ENCODE measurements at regions not wholly inside any gene's neighbourhood (a gene's known extent, or its start where the extent isn't known, plus 50 kb on each side); places are given as distances from the start of the nearest gene placed in this dataset.

GRCh38 chr5:105817914-105818313 lies 1852.8 kb downstream of the EFNA5 start:
- no peak for ATAC-seq

DNA sequence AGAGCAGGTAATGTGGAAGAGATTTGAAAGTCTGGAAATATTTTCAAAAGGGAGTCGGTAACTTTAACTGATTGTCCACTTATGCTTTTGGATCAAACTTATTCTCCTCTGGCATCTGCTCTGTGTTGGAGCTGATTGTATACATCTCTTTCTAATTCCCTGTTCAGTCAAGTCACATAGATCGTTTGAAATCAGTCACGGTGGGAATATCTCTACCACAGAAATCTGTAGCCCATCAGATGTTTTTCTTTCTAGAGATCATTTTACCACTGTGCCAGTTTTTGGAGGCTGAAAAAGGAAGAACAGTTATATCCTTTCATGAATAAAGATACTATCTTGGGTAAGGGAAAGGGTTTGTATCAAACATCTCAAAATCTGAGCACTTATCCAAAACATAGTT lies 1853.3 kb downstream of the EFNA5 start:
- TF ChIP-seq CSDC2 (CRISPR knock-in tag; IDR thresholded peaks at IDR 0.05) (no peak), SNAI2 (CRISPR knock-in tag; IDR thresholded peaks at IDR 0.05) (no peak), PATZ1 (CRISPR knock-in tag; IDR thresholded peaks at IDR 0.05; ENCODE audit: borderline replicate concordance) (no peak), ZNF565 (CRISPR knock-in tag; conservative IDR thresholded peaks at IDR 0.05; ENCODE audit: low read depth) (no peak), ESRRG (CRISPR knock-in tag; IDR thresholded peaks at IDR 0.05) (no peak), ZC3H10 (CRISPR knock-in tag; IDR thresholded peaks at IDR 0.05) (no peak), ISL1 (CRISPR knock-in tag; IDR thresholded peaks at IDR 0.05) (no peak), POU6F1 (CRISPR knock-in tag; IDR thresholded peaks at IDR 0.05; ENCODE audit: borderline replicate concordance, low read depth) (no peak)
- TF ChIP-seq, protein P1, sequence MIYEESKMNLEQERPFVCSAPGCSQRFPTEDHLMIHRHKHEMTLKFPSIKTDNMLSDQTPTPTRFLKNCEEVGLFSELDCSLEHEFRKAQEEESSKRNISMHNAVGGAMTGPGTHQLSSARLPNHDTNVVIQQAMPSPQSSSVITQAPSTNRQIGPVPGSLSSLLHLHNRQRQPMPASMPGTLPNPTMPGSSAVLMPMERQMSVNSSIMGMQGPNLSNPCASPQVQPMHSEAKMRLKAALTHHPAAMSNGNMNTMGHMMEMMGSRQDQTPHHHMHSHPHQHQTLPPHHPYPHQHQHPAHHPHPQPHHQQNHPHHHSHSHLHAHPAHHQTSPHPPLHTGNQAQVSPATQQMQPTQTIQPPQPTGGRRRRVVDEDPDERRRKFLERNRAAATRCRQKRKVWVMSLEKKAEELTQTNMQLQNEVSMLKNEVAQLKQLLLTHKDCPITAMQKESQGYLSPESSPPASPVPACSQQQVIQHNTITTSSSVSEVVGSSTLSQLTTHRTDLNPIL (CRISPR knock-in tag; IDR thresholded peaks at IDR 0.05; ENCODE audit: low read depth) = no peak
- no peak for ATAC-seq

More at GRCh38 chr5:105817914-105818313, 1852.8 kb downstream of the EFNA5 start:
- TF ChIP-seq BACH2 (CRISPR knock-in tag; IDR thresholded peaks at IDR 0.05; ENCODE audit: borderline replicate concordance) (no peak), ARNTL (CRISPR knock-in tag; IDR thresholded peaks at IDR 0.05; ENCODE audit: borderline replicate concordance, low read depth) (no peak), ESRRG (CRISPR knock-in tag; IDR thresholded peaks at IDR 0.05) (no peak), TOX (CRISPR knock-in tag; IDR thresholded peaks at IDR 0.05; ENCODE audit: borderline replicate concordance) (no peak)
- TF ChIP-seq, protein P1 (CRISPR knock-in tag; IDR thresholded peaks at IDR 0.05; ENCODE audit: low read depth) = no peak

DNA sequence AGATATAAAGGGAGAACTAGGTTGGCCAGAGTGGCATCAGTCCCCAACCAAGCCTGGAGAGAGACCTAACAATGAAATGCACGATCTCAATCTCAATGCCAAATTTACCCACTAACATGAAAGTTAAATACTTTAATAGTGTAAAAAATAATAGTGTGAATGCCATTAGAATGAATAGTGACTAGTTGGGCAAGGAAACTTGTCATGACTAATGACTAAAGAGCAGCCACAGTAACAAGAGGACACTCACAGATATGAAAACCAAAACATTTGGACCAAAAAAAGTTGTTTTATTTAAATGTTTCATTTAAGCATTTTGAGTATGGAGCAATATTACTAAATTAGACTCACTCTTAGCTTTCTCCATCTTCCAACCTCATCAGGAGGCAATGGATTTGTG lies 1853.8 kb downstream of the EFNA5 start:
- ATAC-seq = no peak
- TF ChIP-seq BACH2 (CRISPR knock-in tag; IDR thresholded peaks at IDR 0.05; ENCODE audit: borderline replicate concordance) (no peak), SNAI2 (CRISPR knock-in tag; IDR thresholded peaks at IDR 0.05) (no peak), ISL1 (CRISPR knock-in tag; IDR thresholded peaks at IDR 0.05) (no peak), POU6F1 (CRISPR knock-in tag; IDR thresholded peaks at IDR 0.05; ENCODE audit: borderline replicate concordance, low read depth) (no peak), ZNF565 (CRISPR knock-in tag; conservative IDR thresholded peaks at IDR 0.05; ENCODE audit: low read depth) (no peak)

DNA sequence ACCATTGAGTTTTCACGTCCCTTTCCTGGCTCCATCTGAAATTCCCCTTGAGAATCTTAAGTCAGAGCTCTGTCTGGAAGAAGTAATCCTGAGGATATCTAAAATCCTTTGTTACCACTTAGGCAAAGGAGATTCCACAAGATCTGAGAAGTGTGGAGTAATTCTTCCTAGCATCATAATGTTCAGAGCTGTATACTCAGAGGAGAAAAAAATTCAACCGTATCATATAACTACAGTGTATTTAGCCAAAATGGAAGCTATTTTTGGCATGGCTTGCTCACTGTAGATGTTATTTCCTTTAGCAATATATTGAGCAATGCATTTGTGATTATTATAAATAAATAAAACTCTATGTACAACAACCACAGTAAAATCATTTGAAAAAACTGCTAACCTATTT lies 1858.4 kb downstream of the EFNA5 start:
- ATAC-seq = no peak

More for the DNA sequence above, 1858.4 kb downstream of the EFNA5 start:
- TF ChIP-seq ZNF8 (CRISPR knock-in tag; IDR thresholded peaks at IDR 0.05) (no peak), ZFP30 (CRISPR knock-in tag; IDR thresholded peaks at IDR 0.05) (no peak), RARB (CRISPR knock-in tag; IDR thresholded peaks at IDR 0.05) (no peak), PATZ1 (CRISPR knock-in tag; IDR thresholded peaks at IDR 0.05; ENCODE audit: borderline replicate concordance) (no peak), BACH2 (CRISPR knock-in tag; IDR thresholded peaks at IDR 0.05; ENCODE audit: borderline replicate concordance) (no peak), OSR1 (CRISPR knock-in tag; IDR thresholded peaks at IDR 0.05) (no peak), CSDC2 (CRISPR knock-in tag; IDR thresholded peaks at IDR 0.05) (no peak), ZFP3 (CRISPR knock-in tag; IDR thresholded peaks at IDR 0.05) (no peak), GLIS3 (CRISPR knock-in tag; IDR thresholded peaks at IDR 0.05) (no peak), ZNF565 (CRISPR knock-in tag; conservative IDR thresholded peaks at IDR 0.05; ENCODE audit: low read depth) (no peak)
